ENCODE measurements at regions not wholly inside any gene's neighbourhood (a gene's known extent, or its start where the extent isn't known, plus 50 kb on each side); places are given as distances from the start of the nearest gene placed in this dataset.

DNA sequence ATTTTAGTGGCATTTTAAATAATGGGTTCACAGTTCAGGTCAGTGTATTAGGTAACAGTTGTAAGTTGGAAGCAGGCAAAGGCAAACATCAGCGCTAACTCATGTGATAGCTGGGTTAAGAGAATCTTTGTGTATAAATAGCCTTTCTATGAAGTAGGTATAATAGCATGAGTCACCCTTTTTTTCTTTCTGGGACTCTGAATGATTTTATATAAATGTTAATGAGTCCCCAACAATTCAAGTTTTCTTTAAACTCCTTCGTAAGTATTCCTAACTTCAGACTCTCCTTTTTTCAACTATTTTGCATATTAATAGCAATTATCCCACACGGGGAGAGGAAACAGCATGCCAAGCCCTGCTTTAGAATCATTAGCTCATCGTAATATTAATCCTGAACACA, 384.3 kb downstream of the PIK3C3 start:
- TF ChIP-seq CTCF (conservative IDR thresholded peaks at IDR 0.05; ENCODE audit: low read length), result no peak
- no peak for TF ChIP-seq EZH2phosphoT487 (IDR thresholded peaks at IDR 0.05; ENCODE audit: borderline replicate concordance)
